ENCODE measurements at regions not wholly inside any gene's neighbourhood (a gene's known extent, or its start where the extent isn't known, plus 50 kb on each side); places are given as distances from the start of the nearest gene placed in this dataset.
"Not testable (repeated sequence)": the region's sequence is repeated elsewhere in the genome, so short reads cannot be mapped to it uniquely, and the experiment has no call there.

DNA sequence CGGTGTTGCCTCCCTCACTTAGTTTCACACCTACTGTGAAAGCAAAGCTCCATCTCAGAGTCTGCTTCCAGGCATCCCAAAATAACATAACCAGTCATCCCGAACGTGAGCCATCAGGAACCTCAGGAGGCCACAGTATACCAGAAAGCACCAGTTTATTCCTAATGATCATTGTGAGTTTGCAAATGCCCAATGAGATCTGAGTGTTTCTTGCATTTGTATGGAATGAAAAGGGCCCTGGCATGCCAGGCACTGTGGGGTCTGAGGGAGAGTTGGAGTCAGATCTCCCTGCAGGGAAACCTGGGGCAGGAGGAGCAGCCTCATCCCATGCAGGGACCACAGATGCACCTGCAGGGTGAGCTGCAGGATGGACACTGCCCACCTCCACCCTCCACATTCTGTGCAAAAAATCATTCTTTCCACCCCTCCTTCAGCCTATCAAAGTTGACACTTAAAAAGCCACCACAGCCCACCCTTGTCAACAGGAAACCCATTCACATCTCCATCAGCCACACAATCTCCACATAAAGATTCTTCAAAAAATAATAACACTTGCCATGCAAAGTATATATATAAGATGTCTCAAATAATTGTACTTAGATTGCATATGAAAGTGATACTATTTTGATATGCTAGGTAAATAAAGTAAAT is 112.3 kb downstream of the GGTLC2 start:
- not testable (repeated sequence) for DNase-seq (ENCODE audit: low read depth)

DNA sequence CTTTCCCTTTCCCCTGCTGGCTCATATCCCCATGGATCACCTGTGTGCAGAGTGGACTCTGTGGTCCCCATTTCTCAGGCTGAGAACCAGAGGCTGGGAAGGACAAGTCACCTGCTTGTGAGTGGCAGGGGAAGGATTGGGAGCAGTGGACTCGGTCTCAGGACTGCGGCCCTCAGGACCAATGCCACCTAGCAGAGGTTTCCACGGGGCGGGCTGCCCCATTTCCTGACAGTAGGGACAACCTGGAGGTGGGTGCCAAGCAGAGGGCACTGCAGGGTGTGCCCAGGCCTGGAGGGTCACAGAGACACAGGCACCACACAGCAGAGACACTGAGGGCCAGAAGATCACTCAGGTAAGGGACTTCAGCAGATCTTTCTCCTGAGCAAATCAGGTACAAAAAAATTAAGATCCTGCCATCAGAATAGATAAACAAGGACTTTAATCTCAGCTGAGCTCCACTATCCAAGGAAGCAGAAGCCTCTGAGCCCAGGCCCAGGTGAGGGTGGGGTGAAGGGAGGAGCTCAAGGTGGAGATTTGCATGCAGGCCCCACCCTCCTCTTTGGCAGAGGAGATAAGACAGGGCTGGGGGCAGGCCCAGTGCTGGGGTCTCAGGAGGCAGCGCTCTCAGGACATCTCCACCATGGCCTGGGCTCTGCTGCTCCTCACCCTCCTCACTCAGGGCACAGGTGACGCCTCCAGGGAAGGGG is 113.8 kb downstream of the GGTLC2 start:
- not testable (repeated sequence) for DNase-seq (ENCODE audit: low read depth)

DNA sequence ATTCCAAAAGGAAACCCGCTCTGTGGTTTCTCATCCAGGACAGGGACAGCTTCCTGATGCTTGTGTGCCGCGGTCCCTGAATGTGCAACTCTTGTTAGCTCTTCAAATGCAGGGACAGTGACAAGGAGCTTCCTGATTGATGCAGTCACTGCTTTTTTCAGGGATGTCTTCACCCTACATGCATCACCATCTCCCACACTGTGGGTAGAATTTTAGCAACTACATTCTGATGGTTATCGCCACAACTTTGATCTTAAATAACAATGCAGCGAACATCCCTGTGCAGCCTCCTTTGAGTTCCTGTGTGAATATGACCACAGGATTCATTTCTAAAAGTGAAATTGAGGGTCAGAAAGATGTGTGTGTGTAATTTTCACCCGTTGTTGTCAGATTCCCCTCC is 115.0 kb downstream of the GGTLC2 start:
- DNase-seq (ENCODE audit: low read depth): no peak

DNA sequence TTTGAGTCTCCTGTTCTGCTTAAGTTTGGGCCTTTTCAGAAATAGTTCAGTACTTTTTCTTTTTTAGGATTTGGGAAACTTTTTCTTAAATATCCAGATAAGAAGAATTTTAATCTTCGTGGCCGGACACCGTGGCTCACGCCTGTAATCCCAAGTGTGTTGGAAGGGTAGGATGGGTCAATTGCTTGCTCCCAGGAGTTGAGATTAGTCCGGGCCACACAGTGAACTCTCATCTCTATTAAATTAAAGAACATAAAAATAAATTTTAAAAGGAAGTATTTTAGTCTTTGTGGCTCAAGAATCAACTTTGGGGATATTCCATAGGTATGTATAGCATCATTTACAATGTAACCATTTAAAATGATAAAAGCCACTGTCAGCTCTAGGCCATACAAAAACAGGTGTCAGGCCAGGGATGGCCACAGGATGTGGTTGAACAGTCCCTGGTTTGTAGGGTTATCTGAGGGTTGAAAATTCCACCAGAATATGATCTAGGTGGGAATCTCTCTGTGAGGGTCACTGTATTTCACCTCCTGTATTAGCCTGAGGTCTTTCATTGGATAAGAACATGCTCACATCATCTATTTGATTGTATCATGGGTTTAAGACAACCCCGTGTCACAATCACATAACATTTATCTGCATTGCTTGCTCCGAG is 115.6 kb downstream of the GGTLC2 start:
- DNase-seq (ENCODE audit: low read depth): no peak

DNA sequence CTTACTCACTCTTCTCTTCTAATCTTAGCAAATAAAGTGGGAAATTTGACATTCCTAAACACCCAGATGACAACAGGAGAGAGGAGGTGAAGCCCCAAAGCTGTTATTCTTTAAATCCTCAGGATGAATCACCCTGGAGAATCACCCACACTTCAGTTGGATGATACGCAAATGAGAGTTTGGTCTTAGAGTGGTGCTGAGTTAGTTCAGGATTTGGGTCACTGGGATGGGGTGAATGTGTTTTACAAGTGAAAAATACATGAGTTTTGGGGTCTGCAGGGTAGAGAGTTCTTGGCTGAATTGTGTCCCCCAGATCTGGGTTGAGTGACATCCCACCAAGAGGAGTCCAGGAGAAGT is 117.2 kb downstream of the GGTLC2 start:
- no peak for DNase-seq (ENCODE audit: low read depth)

DNA sequence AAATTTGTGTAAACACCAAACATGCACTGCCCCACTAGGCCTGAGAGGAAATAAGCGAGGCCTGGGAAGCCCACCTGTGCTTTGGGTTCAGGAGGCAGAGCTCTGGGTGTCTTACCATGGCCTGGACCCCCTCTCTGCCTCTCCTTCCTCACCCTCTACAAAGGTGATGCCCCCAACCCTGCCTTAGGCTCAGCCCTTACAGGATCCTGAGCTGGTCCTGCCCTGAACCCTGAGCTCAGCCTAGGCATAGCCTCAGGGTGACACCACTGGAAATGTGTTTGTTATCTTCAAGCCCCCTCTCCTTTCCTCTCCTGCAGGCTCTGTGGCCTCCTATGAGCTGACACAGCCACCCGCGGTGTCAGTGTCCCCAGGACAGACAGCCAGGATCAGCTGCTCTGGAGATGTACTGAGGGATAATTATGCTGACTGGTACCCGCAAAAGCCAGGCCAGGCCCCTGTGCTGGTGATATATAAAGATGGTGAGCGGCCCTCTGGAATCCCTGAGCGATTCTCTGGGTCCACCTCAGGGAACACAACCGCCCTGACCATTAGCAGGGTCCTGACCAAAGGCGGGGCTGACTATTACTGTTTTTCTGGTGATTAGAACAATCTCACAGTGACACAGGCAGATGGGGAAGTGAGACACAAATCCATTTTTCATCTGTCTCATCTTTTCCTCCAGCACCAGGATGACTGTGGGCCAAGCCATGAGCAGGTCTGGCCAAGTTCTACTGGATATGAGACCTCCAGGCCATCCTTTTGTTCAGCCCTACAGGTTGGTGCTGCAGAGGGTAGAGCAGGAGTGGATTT is 117.8 kb downstream of the GGTLC2 start:
- DNase-seq (ENCODE audit: low read depth): no peak

DNA sequence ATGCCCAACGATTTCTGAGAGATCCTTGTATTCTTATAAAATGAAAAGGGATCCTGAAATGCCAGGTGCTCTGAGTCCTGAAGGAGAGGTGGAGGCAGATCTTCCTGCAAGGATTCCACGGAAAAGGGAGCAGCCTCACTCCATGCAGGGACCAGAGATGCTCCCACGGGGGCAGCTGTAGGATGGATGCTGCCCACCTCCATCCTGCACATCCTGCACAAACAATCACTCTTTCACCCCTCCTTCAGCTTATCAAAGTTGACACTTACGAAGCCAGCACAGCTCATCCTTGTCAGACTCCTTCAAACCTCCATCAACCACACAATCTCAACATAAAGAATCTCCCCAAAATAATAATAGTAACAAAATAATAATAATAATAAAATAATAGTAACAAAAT is 119.1 kb downstream of the GGTLC2 start:
- no peak for DNase-seq (ENCODE audit: low read depth)

DNA sequence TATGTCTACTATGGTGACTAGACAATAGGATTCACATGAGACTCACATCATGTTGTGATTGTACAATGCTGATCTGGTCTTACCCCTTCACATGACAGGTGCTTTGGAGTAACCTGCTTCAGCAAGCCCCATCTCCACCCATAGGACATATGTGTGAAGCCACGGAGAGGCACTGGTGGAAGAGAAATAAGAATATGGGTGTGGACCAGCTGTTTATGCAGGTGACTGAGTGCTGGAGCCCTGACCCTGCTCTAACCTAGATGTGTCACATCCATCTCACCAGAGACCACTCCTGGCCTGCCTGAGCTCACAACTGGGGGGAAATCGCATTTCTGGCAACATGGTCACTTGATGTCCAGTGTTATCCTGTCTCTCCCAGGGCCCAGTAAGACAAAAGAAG is 119.7 kb downstream of the GGTLC2 start:
- no peak for DNase-seq (ENCODE audit: low read depth)

DNA sequence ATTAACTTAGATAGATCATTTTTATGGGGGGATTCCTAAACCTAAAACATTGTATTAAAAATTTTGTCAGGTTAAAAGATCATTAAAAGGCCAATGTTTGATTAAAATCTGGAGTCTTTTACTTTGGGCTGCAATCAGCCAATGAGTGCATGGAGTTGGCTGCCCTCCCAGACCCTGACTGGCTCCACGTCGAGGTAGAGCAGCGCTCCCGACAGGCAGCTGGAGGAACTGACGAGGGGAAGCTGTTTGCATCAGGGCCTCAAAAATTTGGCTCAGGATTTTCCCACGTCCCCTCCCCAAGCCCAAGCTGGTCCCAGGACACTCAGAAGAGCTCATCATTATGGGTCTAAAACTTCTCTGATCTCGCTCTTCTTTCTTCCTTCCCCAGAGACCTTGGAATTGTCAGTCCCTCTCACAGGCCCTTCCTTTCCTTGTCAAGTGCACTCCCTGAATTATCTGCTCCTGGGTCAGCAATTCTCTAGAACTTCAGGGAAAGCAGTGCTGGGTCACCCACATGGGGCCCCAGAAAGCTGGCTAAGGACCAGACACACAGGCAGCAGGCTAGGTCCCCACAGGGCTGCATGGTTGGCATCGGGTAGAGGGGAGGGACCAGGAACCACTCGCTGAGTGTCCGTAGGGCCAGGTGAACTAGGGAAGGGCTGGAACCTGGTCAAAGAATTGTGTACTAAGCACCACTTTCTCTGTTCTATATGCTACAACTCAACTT is 119.6 kb upstream of the IGLL5 start:
- DNase-seq (ENCODE audit: low read depth): no peak

DNA sequence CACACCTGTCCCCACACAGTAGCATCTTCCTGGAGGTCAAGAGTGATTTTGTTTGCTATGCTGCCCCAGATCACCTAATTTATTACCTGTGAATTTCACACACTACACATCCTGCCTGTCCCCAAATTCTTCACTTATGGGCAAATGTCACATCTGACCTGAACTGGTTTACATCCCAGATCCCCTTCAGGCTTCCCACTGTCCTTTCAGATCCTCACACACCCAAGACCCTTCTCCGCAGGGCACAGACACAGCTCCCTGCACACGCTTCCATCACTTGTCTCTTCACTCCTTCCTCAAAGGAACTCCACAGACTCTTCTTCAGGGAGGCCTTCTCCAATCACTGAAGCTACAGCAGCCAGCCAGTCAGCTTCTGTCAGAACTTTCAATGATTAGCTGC is 118.7 kb upstream of the IGLL5 start:
- no peak for DNase-seq (ENCODE audit: low read depth)

DNA sequence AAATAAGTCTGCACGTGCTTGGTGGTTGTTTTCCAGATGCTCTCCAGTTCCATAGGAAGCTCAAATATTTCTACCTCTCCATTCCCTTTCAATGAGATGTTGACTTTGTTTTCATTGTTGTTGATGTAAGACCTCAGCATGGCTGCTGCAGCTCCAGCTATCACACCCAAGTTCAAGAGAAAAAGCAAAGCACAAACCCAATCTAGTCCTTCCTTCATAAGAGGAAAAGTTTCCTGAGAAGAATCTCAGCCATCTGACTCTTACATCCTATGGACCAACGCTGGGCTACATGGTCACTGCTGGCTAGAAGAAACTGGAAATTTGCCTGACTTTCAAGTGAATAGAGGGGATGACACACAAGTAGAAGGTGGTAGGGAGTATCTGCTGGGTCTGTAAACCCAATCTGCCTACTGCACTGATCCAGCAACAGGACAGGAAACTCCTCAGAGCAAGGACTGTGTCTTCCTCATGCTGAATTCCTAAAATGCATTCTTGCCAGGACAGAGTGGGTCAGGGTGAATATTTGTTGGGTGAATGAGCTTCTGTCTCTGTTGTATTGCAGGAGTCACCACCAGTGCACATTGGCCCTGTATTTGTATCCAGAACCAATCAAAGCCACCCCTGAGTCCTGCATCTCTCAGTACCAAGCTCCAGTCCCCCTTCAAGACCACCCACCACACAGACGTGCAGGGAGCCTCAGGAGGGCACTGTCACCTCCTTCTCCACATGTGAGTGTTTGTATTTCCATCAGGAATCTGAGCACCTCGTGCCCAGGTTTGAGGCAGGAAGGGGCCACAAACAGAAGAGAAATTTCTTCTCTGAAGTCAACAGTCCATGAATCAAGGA is 118.0 kb upstream of the IGLL5 start:
- no peak for DNase-seq (ENCODE audit: low read depth)

DNA sequence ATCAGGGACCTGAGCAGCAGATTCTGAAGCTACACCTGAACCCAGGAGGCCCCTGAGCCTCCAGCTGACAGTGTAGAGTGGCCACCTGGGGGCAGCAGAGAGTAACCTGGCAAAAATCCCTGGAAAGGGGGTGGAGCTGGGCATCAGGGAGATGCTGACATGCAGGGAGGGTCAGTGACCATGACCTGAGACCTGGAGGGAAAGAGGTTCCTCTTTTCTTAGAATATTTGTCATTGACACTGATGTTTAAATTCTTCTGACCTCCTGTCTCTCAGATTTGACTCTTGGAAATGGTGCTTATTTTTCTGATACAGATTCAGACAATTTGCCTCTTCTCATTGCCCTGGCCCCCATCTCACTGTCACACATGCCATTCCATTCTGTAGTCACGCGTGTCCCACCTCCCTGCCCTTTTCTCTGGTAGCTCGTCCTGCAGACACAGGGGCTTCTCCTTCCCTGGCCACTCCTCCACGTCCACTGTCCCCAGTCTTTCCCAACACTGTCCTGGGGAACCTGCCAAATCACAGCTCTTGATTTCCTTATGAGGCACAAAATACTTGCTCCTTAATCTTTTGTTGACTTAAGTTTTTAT is 117.2 kb upstream of the IGLL5 start:
- DNase-seq (ENCODE audit: low read depth): no peak

DNA sequence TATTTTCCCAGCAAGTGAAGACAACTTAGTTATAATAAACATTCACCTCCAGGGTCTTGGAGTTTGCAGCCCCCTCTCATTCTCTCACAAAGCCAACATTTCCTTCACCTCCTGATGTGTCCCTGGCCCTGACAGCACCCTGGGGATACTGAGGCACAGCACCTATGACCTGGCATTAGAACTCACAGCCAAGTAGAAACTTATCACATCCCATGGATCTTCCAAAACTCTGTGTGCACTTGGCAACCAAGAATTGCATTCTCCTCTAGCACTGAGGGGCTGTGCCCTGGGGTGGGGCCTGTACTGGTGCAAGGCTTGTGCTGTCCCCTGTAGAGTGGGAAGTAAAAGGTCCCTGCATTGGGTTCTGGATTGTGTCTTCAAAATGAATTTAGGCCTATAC is 116.7 kb upstream of the IGLL5 start:
- no peak for DNase-seq (ENCODE audit: low read depth)

DNA sequence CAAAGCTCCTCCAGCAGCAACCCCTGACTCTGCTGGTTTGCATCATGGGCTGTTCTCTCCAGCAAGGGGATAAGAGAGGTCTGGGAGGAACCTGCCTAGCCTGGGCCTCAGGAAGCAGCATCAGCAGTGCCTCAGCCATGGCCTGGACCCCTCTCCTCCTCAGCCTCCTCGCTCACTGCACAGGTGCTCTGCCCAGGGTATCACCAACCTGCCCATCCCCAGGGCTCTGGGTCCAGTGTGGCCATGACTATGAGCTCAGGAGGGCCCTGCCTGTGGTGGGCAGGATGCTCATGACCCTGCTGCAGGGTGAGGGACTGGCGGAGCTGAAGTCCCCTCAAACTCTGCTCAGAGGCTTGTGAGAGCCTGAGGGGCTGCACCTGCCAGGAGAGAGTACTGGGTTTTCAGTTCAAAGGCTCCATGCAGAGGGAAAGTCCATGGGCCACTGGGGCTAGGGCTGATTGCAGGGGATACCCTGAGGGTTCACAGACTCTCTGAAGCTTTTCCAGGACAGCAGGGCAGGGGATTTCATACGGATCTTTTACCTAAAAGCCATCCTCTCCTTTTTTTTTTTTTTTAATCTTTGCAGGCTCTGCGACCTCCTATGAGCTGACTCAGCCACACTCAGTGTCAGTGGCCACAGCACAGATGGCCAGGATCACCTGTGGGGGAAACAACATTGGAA is 115.8 kb upstream of the IGLL5 start:
- DNase-seq (ENCODE audit: low read depth): no peak

DNA sequence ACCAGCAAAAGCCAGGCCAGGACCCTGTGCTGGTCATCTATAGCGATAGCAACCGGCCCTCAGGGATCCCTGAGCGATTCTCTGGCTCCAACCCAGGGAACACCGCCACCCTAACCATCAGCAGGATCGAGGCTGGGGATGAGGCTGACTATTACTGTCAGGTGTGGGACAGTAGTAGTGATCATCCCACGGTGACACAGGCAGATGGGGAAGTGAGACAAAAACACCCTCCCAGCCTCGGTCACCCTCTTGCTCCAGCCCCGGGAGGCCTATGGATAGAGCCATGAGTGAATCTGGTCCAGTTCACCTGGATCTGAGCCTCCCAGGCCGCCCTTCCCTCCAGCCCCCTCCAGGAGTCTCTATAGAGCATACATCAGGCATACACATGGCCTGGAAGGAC is 115.2 kb upstream of the IGLL5 start:
- no peak for DNase-seq (ENCODE audit: low read depth)

DNA sequence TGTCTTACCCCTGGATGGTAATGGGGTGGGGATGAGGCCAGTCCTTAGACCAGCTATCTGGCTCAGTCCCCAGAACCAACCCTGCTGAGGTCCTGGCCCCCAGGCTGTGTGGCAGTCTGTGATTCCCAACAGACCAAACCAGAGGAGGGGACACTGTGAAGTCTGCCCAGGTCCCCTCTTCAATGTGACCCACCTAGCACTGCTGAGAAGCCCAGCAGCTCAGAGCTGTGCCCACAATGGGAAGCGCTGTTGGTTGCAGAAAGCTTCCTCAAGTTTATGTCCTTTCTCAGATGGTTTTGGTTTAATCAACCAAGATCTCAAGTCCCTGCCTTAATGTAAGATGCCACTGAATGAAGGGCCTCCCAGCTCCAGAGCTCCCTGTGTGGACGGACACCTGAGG is 114.7 kb upstream of the IGLL5 start:
- DNase-seq (ENCODE audit: low read depth): no peak

DNA sequence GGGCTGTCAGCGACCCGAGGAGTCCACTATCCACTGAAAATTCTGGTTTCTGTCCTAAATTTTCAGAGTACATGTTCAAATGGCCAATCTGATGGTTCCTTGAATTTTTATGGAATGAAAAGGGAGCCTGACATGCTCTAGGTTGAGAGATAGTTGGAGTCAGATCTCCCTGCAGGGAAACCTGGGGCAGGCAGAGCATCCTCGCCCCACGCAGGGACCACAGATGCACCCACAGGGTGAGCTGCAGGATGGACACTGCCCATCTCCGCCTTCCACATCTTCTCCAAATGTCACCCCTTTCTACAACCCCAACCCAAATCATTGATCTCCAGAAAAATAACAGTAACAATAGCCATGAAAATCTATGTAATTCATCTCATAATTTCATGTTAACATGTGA is 114.2 kb upstream of the IGLL5 start:
- DNase-seq (ENCODE audit: low read depth): no peak

DNA sequence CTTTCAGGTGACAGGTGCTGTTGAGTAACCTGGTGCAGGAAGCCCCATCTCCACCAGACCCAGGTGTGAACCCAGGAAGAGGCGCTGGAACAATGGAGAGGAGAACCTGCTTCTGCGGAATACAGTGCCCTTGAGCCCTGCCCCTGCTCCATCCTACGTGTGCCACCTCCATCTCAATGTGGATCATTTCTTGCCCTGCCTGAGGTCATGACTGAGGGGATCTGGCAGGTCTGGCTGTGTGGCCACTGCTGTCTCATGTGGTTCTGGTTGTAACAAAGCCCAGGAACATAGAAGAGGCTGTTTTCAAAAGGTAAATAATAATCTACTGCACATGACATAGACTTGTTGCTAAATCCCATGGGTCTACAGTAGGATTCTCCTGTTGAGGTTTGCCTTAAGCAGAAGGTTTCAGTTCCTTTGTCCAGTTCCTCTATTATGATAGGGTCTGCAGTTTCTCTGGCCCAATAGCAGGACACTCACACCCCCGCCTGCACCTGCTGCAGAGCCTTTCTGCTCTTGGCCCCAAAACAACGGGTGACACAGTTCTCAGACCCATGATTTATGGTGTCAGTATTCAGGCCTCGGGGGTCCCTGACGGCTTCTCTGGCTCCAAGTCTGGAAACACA is 113.5 kb upstream of the IGLL5 start:
- no peak for DNase-seq (ENCODE audit: low read depth)

DNA sequence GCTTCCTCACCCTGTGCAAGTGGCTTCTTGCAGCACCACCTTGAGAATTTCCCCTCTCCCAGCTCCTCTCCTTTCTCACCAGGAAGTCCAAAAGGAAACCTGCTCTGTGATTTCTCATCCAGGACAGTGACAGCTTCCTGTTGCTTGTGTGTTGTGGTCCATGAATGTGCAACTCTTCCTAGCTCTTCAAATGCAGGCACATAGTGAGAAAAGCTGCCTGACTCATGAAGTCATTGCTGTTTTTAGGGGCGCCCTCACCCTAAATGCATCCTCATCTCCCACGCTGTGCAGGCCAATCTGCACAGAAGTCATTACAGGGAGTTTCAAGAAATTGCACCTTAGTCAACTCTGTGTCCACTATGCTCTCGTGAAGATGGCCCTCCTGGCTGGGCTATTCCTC is 112.9 kb upstream of the IGLL5 start:
- not testable (repeated sequence) for DNase-seq (ENCODE audit: low read depth)

DNA sequence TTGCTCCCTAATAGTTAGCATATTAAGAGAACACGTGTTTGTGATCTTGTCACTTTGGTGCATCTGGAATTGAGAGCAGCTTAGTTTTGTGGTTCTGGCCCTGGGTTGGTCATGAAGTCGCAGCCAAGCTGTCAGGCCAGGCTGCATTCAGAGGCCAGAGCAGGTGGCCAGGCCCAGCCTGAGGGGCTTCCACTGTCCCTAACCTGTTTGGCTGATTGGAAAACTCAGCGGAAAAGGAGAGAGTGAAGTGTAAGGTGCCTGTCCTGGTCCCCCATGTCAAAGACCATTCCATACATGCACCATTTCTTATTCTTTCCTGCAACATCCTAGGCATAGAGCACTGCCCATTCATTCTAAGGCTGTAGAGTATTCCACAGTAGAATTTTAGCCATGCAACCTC is 111.5 kb upstream of the IGLL5 start:
- no peak for DNase-seq (ENCODE audit: low read depth)

All from stimulated activated CD8-positive, alpha-beta memory T cell treated with anti-CD3 and anti-CD28 coated beads, Interleukin-15, amount 100 ng/mL, for 1 hour (primary cell).